Tibial nerve (tissue), 4 donors: ENCODE measurements at regions not wholly inside any gene's neighbourhood (a gene's known extent, or its start where the extent isn't known, plus 50 kb on each side); places are given as distances from the start of the nearest gene placed in this dataset.

Source experiments
- DNase-seq, 2 donors: peaks; one replicate each; pipeline ENCODE4 v3.0.0-alpha.2; 2019; ENCODE audit warnings: low spot score in 2 of 2
- H3K27ac ChIP-seq, 4 donors: fragments of 200-600 bp; sonication (generic) in 3 of 4; one replicate each; pipeline ENCODE4 v1.5.1; 2017 to 2019; ENCODE audit warnings: mild to moderate bottlenecking in 1 of 4
- H3K27me3 ChIP-seq, 2 donors: fragments of 200-600 bp; sonication (generic) in 1 of 2; one replicate each; pipeline versions ENCODE4 v1.5.1 to v1.6.0; 2017 to 2019
- H3K36me3 ChIP-seq, 3 donors: fragments of 200-600 bp; sonication (generic); one replicate each; pipeline ENCODE4 v1.5.1; 2018 to 2019
- H3K4me1 ChIP-seq, 4 donors: fragments of 200-600 bp; sonication (generic) in 3 of 4; one replicate each; pipeline ENCODE4 v1.5.1; 2017 to 2019
- H3K4me3 ChIP-seq, 4 donors: fragments of 200-600 bp; sonication (generic) in 3 of 4; one replicate each; pipeline ENCODE4 v1.5.1; 2017 to 2019; ENCODE audit warnings: mild to moderate bottlenecking in 1 of 4, moderate library complexity in 1 of 4
- H3K9me3 ChIP-seq, 4 donors: fragments of 200-600 bp; sonication (generic) in 3 of 4; one replicate each; pipeline ENCODE4 v1.5.1; 2017 to 2019
- CTCF ChIP-seq, 5 experiments: fragments of 200-600 bp in 3 of 5; fragments of 450-650 bp in 2 of 5; sonication (generic) in 3 of 5; IDR thresholded peaks; one replicate each; pipeline ENCODE4 v1.5.1; 2016 to 2019; ENCODE audit warnings: antibody characterized with exemption in 5 of 5, mild to moderate bottlenecking in 3 of 5, moderate library complexity in 2 of 5
- EP300 ChIP-seq, 2 donors: sonication (generic); formaldehyde crosslinking; IDR thresholded peaks; one replicate each; pipeline ENCODE4 v1.6.1; 2017; ENCODE audit warnings: antibody characterized with exemption in 2 of 2, mild to moderate bottlenecking in 1 of 2
- POLR2A ChIP-seq, 2 donors: fragments of 450-650 bp; IDR thresholded peaks; one replicate each; pipeline ENCODE4 v1.6.1; 2017; ENCODE audit warnings: antibody characterized with exemption in 2 of 2, mild to moderate bottlenecking in 2 of 2, moderate library complexity in 2 of 2
- WGBS, 2 donors: methylation state at CpG; one replicate each; pipeline ENCODE4 v1.1.5; 2018; 5-methylcytosine and 5-hydroxymethylcytosine counted together

- H3K9me3 ChIP-seq, result no peaks in the 10 kb centered on the region
- no peak overlapping the region for H3K27ac ChIP-seq
- no peaks in the 10 kb centered on the region for H3K27me3 ChIP-seq
- peaks cover 0 to 38% (median 0%) of the 10 kb centered on the region in 3 donors for H3K36me3 ChIP-seq
- H3K4me3 ChIP-seq, result no peak overlapping the region
- TF ChIP-seq EP300 (IDR thresholded peaks at IDR 0.05) (no peak), CTCF (IDR thresholded peaks at IDR 0.05) (no peak), POLR2A (IDR thresholded peaks at IDR 0.05) (no peak)
- no peak for DNase-seq
- 86 to 87% methylated on average over 7 of the region's 7 CpGs for WGBS, 2 donors
- peaks cover 0 to 5% (median 0%) of the 10 kb centered on the region in 4 donors for H3K4me1 ChIP-seq
Observed at GRCh38 chr22:25382762-25383161, 163.3 kb downstream of the CRYBB2 start.

GRCh38 chr22:25383278-25383820 lies 163.9 kb downstream of the CRYBB2 start:
- Histone ChIP-seq H3K9me3 (no peaks in the 10 kb centered on the region), H3K36me3 (peaks cover 0 to 32% (median 0%) of the 10 kb centered on the region in 3 donors), H3K4me3 (no peak overlapping the region), H3K27me3 (no peaks in the 10 kb centered on the region), H3K27ac (no peak overlapping the region), H3K4me1 (peaks cover 0 to 5% (median 0%) of the 10 kb centered on the region in 4 donors)
- 56 to 58% methylated on average over 13 to 15 of the region's 15 CpGs for WGBS, 2 donors
- TF ChIP-seq CTCF (IDR thresholded peaks at IDR 0.05), result no peak
- no peak for TF ChIP-seq POLR2A (IDR thresholded peaks at IDR 0.05)
- no peak for TF ChIP-seq EP300 (IDR thresholded peaks at IDR 0.05)
- no peak for DNase-seq

GRCh38 chr22:25383892-25384291 lies 164.5 kb downstream of the CRYBB2 start:
- no peak for TF ChIP-seq CTCF (IDR thresholded peaks at IDR 0.05)
- TF ChIP-seq EP300 (IDR thresholded peaks at IDR 0.05), result no peak
- no peak for TF ChIP-seq POLR2A (IDR thresholded peaks at IDR 0.05)
- WGBS, 2 donors, result 83 to 91% methylated on average over 18 of the region's 18 CpGs
- H3K4me1 ChIP-seq, result peaks cover 0 to 10% (median 2%) of the 10 kb centered on the region in 4 donors

GRCh38 chr22:25386538-25386884 lies 167.1 kb downstream of the CRYBB2 start:
- 79 to 87% methylated on average over 9 of the region's 9 CpGs for WGBS, 2 donors
- Histone ChIP-seq H3K4me3 (no peak overlapping the region), H3K36me3 (peaks cover 0 to under 1% (median 0%) of the 10 kb centered on the region in 3 donors), H3K9me3 (no peaks in the 10 kb centered on the region), H3K27ac (no peak overlapping the region), H3K4me1 (peaks cover 0 to 36% (median 15%) of the 10 kb centered on the region in 4 donors), H3K27me3 (no peaks in the 10 kb centered on the region)
- no peak for TF ChIP-seq EP300 (IDR thresholded peaks at IDR 0.05)
- TF ChIP-seq POLR2A (IDR thresholded peaks at IDR 0.05), result no peak
- no peak for TF ChIP-seq CTCF (IDR thresholded peaks at IDR 0.05)
- no peak for DNase-seq

More at GRCh38 chr22:25383892-25384291, 164.5 kb downstream of the CRYBB2 start:
- Histone ChIP-seq H3K27ac (no peak overlapping the region), H3K4me3 (no peak overlapping the region), H3K27me3 (no peaks in the 10 kb centered on the region), H3K36me3 (peaks cover 0 to 26% (median 0%) of the 10 kb centered on the region in 3 donors), H3K9me3 (no peaks in the 10 kb centered on the region)
- no peak for DNase-seq

- WGBS, 2 donors, result 90 to 92% methylated on average over 12 of the region's 12 CpGs
Observed at GRCh38 chr22:25388415-25388814, 169.0 kb downstream of the CRYBB2 start.

More at GRCh38 chr22:25388415-25388814, 169.0 kb downstream of the CRYBB2 start:
- H3K4me1 ChIP-seq, result peaks cover 0 to 36% (median 15%) of the 10 kb centered on the region in 4 donors
- no peak overlapping the region for H3K27ac ChIP-seq
- DNase-seq, result no peak
- no peaks in the 10 kb centered on the region for H3K27me3 ChIP-seq
- no peak for TF ChIP-seq POLR2A (IDR thresholded peaks at IDR 0.05)
- no peak for TF ChIP-seq EP300 (IDR thresholded peaks at IDR 0.05)
- no peak for TF ChIP-seq CTCF (IDR thresholded peaks at IDR 0.05)
- H3K9me3 ChIP-seq, result no peaks in the 10 kb centered on the region
- H3K36me3 ChIP-seq, result no peaks in the 10 kb centered on the region
- H3K4me3 ChIP-seq, result no peak overlapping the region
